Activated CD4-positive, alpha-beta memory T cell treated with anti-CD3 and anti-CD28 coated beads for 36 hours (primary cell): ENCODE measurements at regions not wholly inside any gene's neighbourhood (a gene's known extent, or its start where the extent isn't known, plus 50 kb on each side); places are given as distances from the start of the nearest gene placed in this dataset.
"Not testable (repeated sequence)": the region's sequence is repeated elsewhere in the genome, so short reads cannot be mapped to it uniquely, and the experiment has no call there.

Experiments used
- CTCF ChIA-PET: fragments of 350-600 bp; sonication (Branson Sonifier 250); formaldehyde crosslinking; loops from one replicate; lab custom pipeline; 2021; ENCODE audit warnings: antibody characterized with exemption, inconsistent platforms; lab: Charles Lee
- POLR2A ChIA-PET: fragments of 350-600 bp; sonication (Branson Sonifier 250); formaldehyde crosslinking; loops from one replicate; lab custom pipeline; 2021; ENCODE audit warnings: antibody characterized with exemption; lab: Charles Lee
- DNase-seq: peaks from one replicate; pipeline ENCODE4 v3.0.0-alpha.2; 2020
- H3K27ac Mint-ChIP-seq: one replicate; pipeline ENCODE4 v1.8.0; 2021; ENCODE audit warnings: mixed read lengths
- H3K27me3 Mint-ChIP-seq: one replicate; pipeline ENCODE4 v1.8.0; 2021; ENCODE audit warnings: mixed read lengths
- H3K36me3 Mint-ChIP-seq: one replicate; pipeline ENCODE4 v1.8.0; 2021; ENCODE audit warnings: mixed read lengths
- H3K4me1 Mint-ChIP-seq: one replicate; pipeline ENCODE4 v1.8.0; 2021; ENCODE audit warnings: low read depth, mixed read lengths
- H3K4me3 Mint-ChIP-seq: one replicate; pipeline ENCODE4 v1.8.0; 2021; ENCODE audit warnings: mild to moderate bottlenecking, mixed read lengths
- H3K9me3 Mint-ChIP-seq: one replicate; pipeline ENCODE4 v1.8.0; 2021; ENCODE audit warnings: mixed read lengths
- intact Hi-C: fragments of 100-400 bp; cut with micrococcal nuclease; formaldehyde crosslinking; loops from one replicate; pipeline ENCODE4 v1.15.1; 2023

GRCh38 chr1:234896477-234897389 is 231.9 kb downstream of the TOMM20 start:
- no peak overlapping the region for H3K27ac Mint-ChIP-seq
- CTCF ChIA-PET, result no interaction called here

GRCh38 chr1:234893725-234894630 is 234.7 kb downstream of the TOMM20 start:
- no peak overlapping the region for H3K4me3 Mint-ChIP-seq
- H3K4me1 Mint-ChIP-seq, result peaks cover 16% of the 10 kb centered on the region
- intact Hi-C loops, result no loop called here
- POLR2A ChIA-PET, result no interaction called here
- peak; percentile 79 for DNase-seq
- CTCF ChIA-PET, result interaction anchor here (0.6 to 0.9 kb wide), 2 partner anchors 51 to 52 kb away, joined by 3 to 4 read pairs; no protein-coding TSS in a partner anchor
- no peaks in the 10 kb centered on the region for H3K36me3 Mint-ChIP-seq
- no peaks in the 10 kb centered on the region for H3K27me3 Mint-ChIP-seq
- no peaks in the 10 kb centered on the region for H3K9me3 Mint-ChIP-seq
- H3K27ac Mint-ChIP-seq, result no peak overlapping the region

More at GRCh38 chr1:234896477-234897389, 231.9 kb downstream of the TOMM20 start:
- Mint-ChIP-seq H3K4me1 (peaks cover 13% of the 10 kb centered on the region), H3K27me3 (no peaks in the 10 kb centered on the region), H3K9me3 (no peaks in the 10 kb centered on the region), H3K36me3 (no peaks in the 10 kb centered on the region), H3K4me3 (no peak overlapping the region)
- no peak for DNase-seq
- intact Hi-C loops, result no loop called here
- POLR2A ChIA-PET, result no interaction called here

- peaks cover 16% of the 10 kb centered on the region for H3K4me1 Mint-ChIP-seq
- no peak overlapping the region for H3K27ac Mint-ChIP-seq
- no peak overlapping the region for H3K4me3 Mint-ChIP-seq
- no peak for DNase-seq
- peaks cover 3% of the 10 kb centered on the region for H3K9me3 Mint-ChIP-seq
- ChIA-PET POLR2A (no interaction called here), CTCF (interaction anchor here (0.6 to 0.9 kb wide), 2 partner anchors 51 to 52 kb away, joined by 3 to 4 read pairs; no protein-coding TSS in a partner anchor)
- intact Hi-C loops, result no loop called here
- no peaks in the 10 kb centered on the region for H3K36me3 Mint-ChIP-seq
- no peaks in the 10 kb centered on the region for H3K27me3 Mint-ChIP-seq
Measured at GRCh38 chr1:234893359-234893724, 235.3 kb downstream of the TOMM20 start.

GRCh38 chr1:234892642-234893041 is 236.0 kb downstream of the TOMM20 start:
- H3K27me3 Mint-ChIP-seq, result no peaks in the 10 kb centered on the region
- H3K4me1 Mint-ChIP-seq, result peaks cover 16% of the 10 kb centered on the region
- no peak for DNase-seq
- no peak overlapping the region for H3K4me3 Mint-ChIP-seq
- CTCF ChIA-PET, result interaction anchor here (0.9 kb wide), 1 partner anchor 50 kb away, joined by 3 read pairs; no protein-coding TSS in a partner anchor
- POLR2A ChIA-PET, result interaction anchor here (0.6 kb wide), 1 partner anchor 66 kb away, joined by 3 read pairs; no protein-coding TSS in a partner anchor
- intact Hi-C loops, result no loop called here
- H3K27ac Mint-ChIP-seq, result no peak overlapping the region
- no peaks in the 10 kb centered on the region for H3K36me3 Mint-ChIP-seq
- peaks cover 6% of the 10 kb centered on the region for H3K9me3 Mint-ChIP-seq

- Mint-ChIP-seq H3K27ac (no peak overlapping the region), H3K27me3 (no peaks in the 10 kb centered on the region), H3K36me3 (no peaks in the 10 kb centered on the region), H3K9me3 (peaks cover 6% of the 10 kb centered on the region), H3K4me3 (no peak overlapping the region), H3K4me1 (peaks cover 16% of the 10 kb centered on the region)
- intact Hi-C loops, result no loop called here
- POLR2A ChIA-PET, result no interaction called here
- CTCF ChIA-PET, result no interaction called here
- DNase-seq, result no peak
Measured at GRCh38 chr1:234891427-234891826, 237.2 kb downstream of the TOMM20 start.

- ChIA-PET CTCF (no interaction called here), POLR2A (no interaction called here)
- H3K4me3 Mint-ChIP-seq, result no peak overlapping the region
- DNase-seq, result no peak
- peaks cover 16% of the 10 kb centered on the region for H3K4me1 Mint-ChIP-seq
- intact Hi-C loops, result no loop called here
- no peak overlapping the region for H3K27ac Mint-ChIP-seq
- no peaks in the 10 kb centered on the region for H3K27me3 Mint-ChIP-seq
- peaks cover 6% of the 10 kb centered on the region for H3K9me3 Mint-ChIP-seq
- no peaks in the 10 kb centered on the region for H3K36me3 Mint-ChIP-seq
Measured at GRCh38 chr1:234889643-234890042, 239.0 kb downstream of the TOMM20 start.

- DNase-seq, H3K36me3 Mint-ChIP-seq, POLR2A ChIA-PET, intact Hi-C loops, H3K9me3 Mint-ChIP-seq, H3K27me3 Mint-ChIP-seq, H3K27ac Mint-ChIP-seq, H3K4me3 Mint-ChIP-seq, H3K4me1 Mint-ChIP-seq: not testable (repeated sequence)
- CTCF ChIA-PET, result interaction anchor here (0.5 to 0.6 kb wide), 2 partner anchors 42 to 431 kb away, joined by 3 read pairs; no protein-coding TSS in a partner anchor
Measured at GRCh38 chr1:234888247-234888646, 240.4 kb downstream of the TOMM20 start.

GRCh38 chr1:234887016-234887900 is 241.4 kb downstream of the TOMM20 start:
- intact Hi-C loops, result no loop called here
- no peak overlapping the region for H3K27ac Mint-ChIP-seq
- H3K27me3 Mint-ChIP-seq, result no peaks in the 10 kb centered on the region
- H3K4me1 Mint-ChIP-seq, result peaks cover 9% of the 10 kb centered on the region
- peaks cover 1% of the 10 kb centered on the region for H3K36me3 Mint-ChIP-seq
- ChIA-PET CTCF (no interaction called here), POLR2A (no interaction called here)
- no peak for DNase-seq
- peaks cover 6% of the 10 kb centered on the region for H3K9me3 Mint-ChIP-seq
- H3K4me3 Mint-ChIP-seq, result no peak overlapping the region

GRCh38 chr1:234886081-234886984 is 242.3 kb downstream of the TOMM20 start:
- no peak overlapping the region for H3K27ac Mint-ChIP-seq
- DNase-seq, result no peak
- H3K9me3 Mint-ChIP-seq, result peaks cover 6% of the 10 kb centered on the region
- POLR2A ChIA-PET, result no interaction called here
- intact Hi-C loops, result no loop called here
- no peak overlapping the region for H3K4me3 Mint-ChIP-seq
- peaks cover 18% of the 10 kb centered on the region for H3K4me1 Mint-ChIP-seq
- H3K36me3 Mint-ChIP-seq, result peaks cover 1% of the 10 kb centered on the region
- no peaks in the 10 kb centered on the region for H3K27me3 Mint-ChIP-seq
- CTCF ChIA-PET, result no interaction called here

GRCh38 chr1:234885601-234886000 is 243.0 kb downstream of the TOMM20 start:
- Mint-ChIP-seq H3K27me3 (no peaks in the 10 kb centered on the region), H3K4me1 (peaks cover 22% of the 10 kb centered on the region), H3K9me3 (peaks cover 6% of the 10 kb centered on the region), H3K27ac (no peak overlapping the region), H3K36me3 (peaks cover 1% of the 10 kb centered on the region), H3K4me3 (no peak overlapping the region)
- DNase-seq, result no peak
- ChIA-PET POLR2A (no interaction called here), CTCF (no interaction called here)
- intact Hi-C loops, result no loop called here

- DNase-seq, result no peak
- Mint-ChIP-seq H3K9me3 (peaks cover 6% of the 10 kb centered on the region), H3K36me3 (peaks cover 1% of the 10 kb centered on the region), H3K4me1 (peaks cover 28% of the 10 kb centered on the region), H3K4me3 (no peak overlapping the region), H3K27ac (no peak overlapping the region), H3K27me3 (no peaks in the 10 kb centered on the region)
- ChIA-PET CTCF (no interaction called here), POLR2A (no interaction called here)
- intact Hi-C loops, result loop anchor here (5.0 kb wide), 1 partner anchor 117 kb away; no protein-coding TSS in a partner anchor
Measured at GRCh38 chr1:234884701-234885100, 243.9 kb downstream of the TOMM20 start.
